Body of pancreas (tissue), 4 donors: ENCODE measurements at regions not wholly inside any gene's neighbourhood (a gene's known extent, or its start where the extent isn't known, plus 50 kb on each side); places are given as distances from the start of the nearest gene placed in this dataset.

Experiments
- ATAC-seq: fragments of 150-250 bp; one replicate; pipeline ENCODE4 v1.9.1; 2016
- DNase-seq, 4 donors: peaks; one replicate each; pipeline ENCODE4 v3.0.0-alpha.2; 2019
- H3K27ac ChIP-seq, 4 donors: fragments of 200-600 bp; sonication (generic); 1 replicate in 3 of 4; 2 replicates in 1 of 4; pipeline versions ENCODE4 v1.5.1 to v1.6.1; 2016 to 2019; ENCODE audit warnings: mild to moderate bottlenecking in 1 of 4, mixed read lengths in 1 of 4, moderate library complexity in 1 of 4
- H3K27me3 ChIP-seq, 2 donors: fragments of 200-600 bp; sonication (generic); one replicate each; pipeline ENCODE4 v1.6.0; 2016; ENCODE audit warnings: mild to moderate bottlenecking in 1 of 2
- H3K36me3 ChIP-seq, 2 donors: fragments of 200-600 bp; sonication (generic); replicated peaks in 1 of 2; 2 replicates each; pipeline ENCODE4 v1.5.1; 2016; ENCODE audit warnings: low read depth in 2 of 2; ENCODE audit not compliant: insufficient read depth in 1 of 2
- H3K4me1 ChIP-seq: fragments of 200-600 bp; sonication (generic); one replicate; pipeline ENCODE4 v1.6.0; 2016
- H3K4me3 ChIP-seq, 2 donors: fragments of 200-600 bp; sonication (generic); 1 replicate in 1 of 2; 2 replicates in 1 of 2; pipeline ENCODE4 v1.5.1; 2016 to 2019
- H3K9me3 ChIP-seq, 3 donors: fragments of 200-600 bp; sonication (generic); 1 replicate in 2 of 3; 2 replicates in 1 of 3; pipeline ENCODE4 v1.5.1; 2016
- CTCF ChIP-seq, 7 experiments: fragments of 450-650 bp in 4 of 7; fragments of 200-600 bp in 3 of 7; sonication (generic) in 3 of 7; IDR thresholded peaks; one replicate each; pipeline ENCODE4 v1.5.1; 2016 to 2019; ENCODE audit warnings: antibody characterized with exemption in 7 of 7
- POLR2A ChIP-seq, 3 donors: fragments of 450-650 bp; IDR thresholded peaks; one replicate each; pipeline ENCODE4 v1.6.1; 2016; ENCODE audit warnings: antibody characterized with exemption in 3 of 3, mild to moderate bottlenecking in 2 of 3
- WGBS, 2 donors: methylation state at CpG; one replicate each; pipeline ENCODE4 v1.1.5; 2017; 5-methylcytosine and 5-hydroxymethylcytosine counted together
- intact Hi-C: fragments of 100-400 bp; cut with DNase I; formaldehyde crosslinking; loops from one replicate; pipeline ENCODE4 v1.15.1; 2023

GRCh38 chr21:41067709-41068108 lies 100.3 kb upstream of the BACE2 start:
- no peak for ATAC-seq
- H3K27me3 ChIP-seq, result no peaks in the 10 kb centered on the region
- no peak for DNase-seq
- no peak overlapping the region for H3K4me3 ChIP-seq
- WGBS, 2 donors, result 29 to 39% methylated on average over 4 of the region's 4 CpGs
- TF ChIP-seq CTCF (IDR thresholded peaks at IDR 0.05) (no peak), POLR2A (IDR thresholded peaks at IDR 0.05) (no peak)
- H3K9me3 ChIP-seq, result no peaks in the 10 kb centered on the region
- H3K36me3 ChIP-seq, result no peaks in the 10 kb centered on the region
- intact Hi-C loops, result loop anchor here (10.0 kb wide), 1 partner anchor 603 kb away; no protein-coding TSS in a partner anchor
- H3K27ac ChIP-seq, result no peak overlapping the region
- H3K4me1 ChIP-seq, result peaks cover 7% of the 10 kb centered on the region

DNA sequence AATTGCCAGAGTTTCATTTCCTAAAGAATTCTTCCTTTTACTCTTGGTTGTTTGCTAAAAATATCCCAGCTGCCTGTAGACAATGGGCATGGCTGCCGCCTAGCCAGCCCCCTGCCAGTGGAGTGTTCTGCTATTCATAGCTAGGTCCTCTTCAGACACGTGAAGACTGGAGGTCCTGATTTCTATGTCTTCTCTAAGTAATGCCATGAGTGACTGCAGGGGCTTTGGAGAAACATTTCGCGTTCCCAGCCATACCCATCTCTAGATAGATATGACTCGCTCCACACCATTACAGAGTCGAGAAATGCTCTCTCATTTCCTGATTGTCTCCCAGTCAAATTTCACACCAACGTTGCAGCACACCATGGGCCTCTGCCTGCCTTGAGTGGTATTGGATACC lies 99.5 kb upstream of the BACE2 start:
- Histone ChIP-seq H3K36me3 (no peaks in the 10 kb centered on the region), H3K27ac (no peak overlapping the region), H3K4me1 (peaks cover 7% of the 10 kb centered on the region), H3K4me3 (no peak overlapping the region), H3K27me3 (no peaks in the 10 kb centered on the region), H3K9me3 (no peaks in the 10 kb centered on the region)
- no peak for DNase-seq
- WGBS, 2 donors, result 23 to 24% methylated on average over 7 of the region's 7 CpGs
- intact Hi-C loops, result loop anchor here (10.0 kb wide), 1 partner anchor 604 kb away; no protein-coding TSS in a partner anchor
- TF ChIP-seq POLR2A (IDR thresholded peaks at IDR 0.05) (no peak), CTCF (IDR thresholded peaks at IDR 0.05) (no peak)
- no peak for ATAC-seq

- H3K36me3 ChIP-seq, result no peaks in the 10 kb centered on the region
Observed at GRCh38 chr21:41068967-41069642, 98.9 kb upstream of the BACE2 start.

GRCh38 chr21:41070284-41070683 lies 97.7 kb upstream of the BACE2 start:
- Histone ChIP-seq H3K4me1 (peaks cover 7% of the 10 kb centered on the region), H3K4me3 (no peak overlapping the region), H3K9me3 (no peaks in the 10 kb centered on the region), H3K36me3 (no peaks in the 10 kb centered on the region), H3K27me3 (no peaks in the 10 kb centered on the region), H3K27ac (no peak overlapping the region)
- WGBS, 2 donors, result 43 to 51% methylated on average over 2 of the region's 2 CpGs
- intact Hi-C loops, result loop anchor here (5.0 kb wide), 1 partner anchor 923 kb away; no protein-coding TSS in a partner anchor
- DNase-seq (no peak), ATAC-seq (no peak)
- no peak for TF ChIP-seq POLR2A (IDR thresholded peaks at IDR 0.05)

More at GRCh38 chr21:41068967-41069642, 98.9 kb upstream of the BACE2 start:
- DNase-seq, result peak; percentile 80 to 85 (median 83)
- Histone ChIP-seq H3K27me3 (no peaks in the 10 kb centered on the region), H3K4me1 (peaks cover 7% of the 10 kb centered on the region), H3K4me3 (no peak overlapping the region), H3K27ac (no peak overlapping the region), H3K9me3 (no peaks in the 10 kb centered on the region)
- ATAC-seq, result peak; percentile 86
- intact Hi-C loops, result loop anchor here (10.0 kb wide), 1 partner anchor 604 kb away; no protein-coding TSS in a partner anchor
- 7 to 12% methylated on average over 24 to 30 of the region's 30 CpGs for WGBS, 2 donors
- TF ChIP-seq POLR2A (IDR thresholded peaks at IDR 0.05) (no peak), CTCF (IDR thresholded peaks at IDR 0.05) (peak; percentile 65 to 85 (median 84))

DNA sequence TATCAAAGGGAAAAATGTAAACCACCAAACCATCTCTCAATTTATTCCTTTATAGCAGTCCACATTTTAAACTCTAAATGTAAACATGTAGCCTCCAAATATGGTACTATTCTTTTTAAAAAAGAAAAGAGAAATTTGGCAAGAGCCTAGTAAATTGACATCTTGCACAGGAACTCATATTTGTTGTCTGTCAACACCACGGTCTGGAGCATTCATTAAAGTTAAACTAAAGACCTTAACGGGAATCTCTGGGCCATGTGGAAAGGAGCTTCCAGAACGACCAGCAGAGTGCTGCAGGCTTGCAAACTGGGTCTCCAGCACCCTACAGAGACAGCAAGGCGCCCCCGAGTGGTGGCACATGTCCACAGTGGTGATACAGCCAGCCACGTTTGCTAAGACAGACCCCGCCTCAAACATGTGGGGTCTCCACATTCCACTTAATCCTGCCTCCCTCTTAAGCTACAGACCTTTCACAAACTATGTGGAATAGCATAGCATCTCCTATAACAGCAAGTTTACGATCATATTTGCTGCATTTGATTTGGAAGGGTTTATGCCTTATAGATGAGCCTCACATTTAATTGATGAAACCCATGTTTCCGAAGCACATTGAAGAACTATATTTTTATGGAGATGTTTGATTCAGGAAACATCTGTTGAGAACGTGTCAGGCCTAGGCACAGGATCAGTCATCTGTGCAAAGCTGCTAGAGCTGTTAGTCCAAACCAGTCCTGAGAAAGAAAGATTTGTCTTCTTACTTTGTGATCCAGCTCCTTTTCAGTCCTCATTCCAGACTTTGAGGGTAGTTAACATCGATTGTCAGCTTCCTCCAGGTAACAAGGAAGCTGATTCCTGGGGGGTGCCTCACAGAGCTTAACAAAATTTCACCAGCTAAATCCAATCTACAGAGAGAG lies 96.4 kb upstream of the BACE2 start:
- ATAC-seq, result no peak
- H3K4me1 ChIP-seq, result peaks cover 7% of the 10 kb centered on the region
- H3K27ac ChIP-seq, result no peak overlapping the region
- WGBS, 2 donors, result 20 to 27% methylated on average over 11 of the region's 11 CpGs
- no peak overlapping the region for H3K4me3 ChIP-seq
- no peaks in the 10 kb centered on the region for H3K9me3 ChIP-seq
- DNase-seq, result peak in 1 of 4 donors; percentile 11
- no peaks in the 10 kb centered on the region for H3K27me3 ChIP-seq
- TF ChIP-seq POLR2A (IDR thresholded peaks at IDR 0.05), result no peak
- no peak for TF ChIP-seq CTCF (IDR thresholded peaks at IDR 0.05)
- H3K36me3 ChIP-seq, result no peaks in the 10 kb centered on the region
- intact Hi-C loops, result loop anchor here (5.0 kb wide), 1 partner anchor 924 kb away; no protein-coding TSS in a partner anchor
